GM18502 (cell line): ENCODE measurements at regions not wholly inside any gene's neighbourhood (a gene's known extent, or its start where the extent isn't known, plus 50 kb on each side); places are given as distances from the start of the nearest gene placed in this dataset.

Experiments used
- ATAC-seq: cut with Tn5 transposase; IDR thresholded peaks from one replicate; pipeline ENCODE4 v1.9.1; 2021; ENCODE audit warnings: mild to moderate bottlenecking; ENCODE audit not compliant: unreplicated experiment, poor library complexity

GRCh38 chr3:31043184-31043819 lies 148.8 kb upstream of the GADL1 start:
- no peak for ATAC-seq

GRCh38 chr3:31047673-31048072 lies 153.2 kb upstream of the GADL1 start:
- ATAC-seq: no peak

- ATAC-seq: no peak
These were observed 153.7 kb upstream of the GADL1 start for GRCh38 chr3:31048143-31048542.

GRCh38 chr3:31050296-31050695 lies 155.8 kb upstream of the GADL1 start:
- ATAC-seq: no peak

- no peak for ATAC-seq
These were observed 156.8 kb upstream of the GADL1 start for GRCh38 chr3:31051226-31051625.

GRCh38 chr3:31053299-31053698 lies 158.8 kb upstream of the GADL1 start:
- ATAC-seq: no peak

- ATAC-seq: no peak
These were observed 159.6 kb upstream of the GADL1 start for GRCh38 chr3:31054032-31054431.

GRCh38 chr3:31055757-31056156 lies 161.3 kb upstream of the GADL1 start:
- no peak for ATAC-seq

GRCh38 chr3:31057891-31058290 lies 163.4 kb upstream of the GADL1 start:
- ATAC-seq: no peak

GRCh38 chr3:31064021-31064420 lies 169.6 kb upstream of the GADL1 start:
- no peak for ATAC-seq

- no peak for ATAC-seq
These were observed 171.3 kb upstream of the GADL1 start for GRCh38 chr3:31065765-31066164.

- no peak for ATAC-seq
These were observed 172.5 kb upstream of the GADL1 start for GRCh38 chr3:31067004-31067403.

GRCh38 chr3:31075471-31075870 lies 181.0 kb upstream of the GADL1 start:
- ATAC-seq: no peak

- ATAC-seq: no peak
These were observed 181.4 kb upstream of the GADL1 start for GRCh38 chr3:31075876-31076275.

GRCh38 chr3:31077021-31077601 lies 182.7 kb upstream of the GADL1 start:
- peak; percentile 79 for ATAC-seq

- no peak for ATAC-seq
These were observed 183.4 kb upstream of the GADL1 start for GRCh38 chr3:31077826-31078225.

GRCh38 chr3:31079689-31080088 lies 185.2 kb upstream of the GADL1 start:
- ATAC-seq: no peak

GRCh38 chr3:31081018-31081662 lies 186.7 kb upstream of the GADL1 start:
- ATAC-seq: no peak

- ATAC-seq: no peak
These were observed 191.7 kb upstream of the GADL1 start for GRCh38 chr3:31086148-31086547.

- ATAC-seq: no peak
These were observed 192.2 kb upstream of the GADL1 start for GRCh38 chr3:31086698-31087097.

- ATAC-seq: no peak
These were observed 197.3 kb upstream of the GADL1 start for GRCh38 chr3:31091748-31092147.
